GM21619 (cell line): ENCODE measurements at regions not wholly inside any gene's neighbourhood (a gene's known extent, or its start where the extent isn't known, plus 50 kb on each side); places are given as distances from the start of the nearest gene placed in this dataset.
"Not testable (repeated sequence)": the region's sequence is repeated elsewhere in the genome, so short reads cannot be mapped to it uniquely, and the experiment has no call there.

ENCODE experiments used
- ATAC-seq: cut with Tn5 transposase; IDR thresholded peaks from one replicate; pipeline ENCODE4 v1.9.1; 2021; ENCODE audit not compliant: unreplicated experiment

DNA sequence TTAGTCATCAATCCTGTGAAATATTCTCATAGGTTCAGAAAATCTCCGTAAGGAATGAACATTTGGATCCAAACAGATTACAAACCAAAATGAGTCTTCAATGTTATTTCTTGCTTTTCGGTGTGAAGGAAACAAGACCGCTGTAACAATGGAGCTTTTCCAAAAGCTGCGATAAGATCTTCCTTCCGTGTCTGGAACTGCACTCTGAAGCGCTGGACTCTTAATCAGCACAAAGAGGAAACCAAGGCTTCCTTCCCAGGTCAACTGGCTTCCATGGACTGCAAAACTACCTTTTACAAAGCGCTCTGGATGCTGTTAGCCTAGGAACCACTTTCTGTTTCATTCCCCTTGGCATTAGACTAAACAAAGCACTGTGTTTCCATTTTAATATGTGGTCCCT, 137.9 kb upstream of the BASP1 start:
- no peak for ATAC-seq

DNA sequence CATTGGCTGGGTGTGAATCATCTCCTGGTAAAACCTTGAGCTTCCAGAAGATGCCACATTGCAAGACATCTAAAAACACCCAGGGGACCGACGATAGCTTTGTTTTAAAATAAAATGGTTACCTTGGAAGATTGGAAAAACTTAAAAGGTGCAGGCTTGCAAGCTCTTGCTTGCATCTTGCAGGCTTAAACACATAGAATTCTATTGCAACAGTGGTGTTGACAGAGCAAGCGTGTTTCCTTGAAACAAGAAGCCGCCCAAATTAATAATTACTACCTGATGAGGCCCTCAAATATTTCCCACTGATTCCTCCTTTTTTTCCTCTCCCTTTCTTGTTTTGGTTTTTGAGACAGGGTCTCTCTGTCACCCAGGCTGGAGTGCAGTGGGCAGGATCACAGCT, 137.1 kb upstream of the BASP1 start:
- ATAC-seq = no peak

DNA sequence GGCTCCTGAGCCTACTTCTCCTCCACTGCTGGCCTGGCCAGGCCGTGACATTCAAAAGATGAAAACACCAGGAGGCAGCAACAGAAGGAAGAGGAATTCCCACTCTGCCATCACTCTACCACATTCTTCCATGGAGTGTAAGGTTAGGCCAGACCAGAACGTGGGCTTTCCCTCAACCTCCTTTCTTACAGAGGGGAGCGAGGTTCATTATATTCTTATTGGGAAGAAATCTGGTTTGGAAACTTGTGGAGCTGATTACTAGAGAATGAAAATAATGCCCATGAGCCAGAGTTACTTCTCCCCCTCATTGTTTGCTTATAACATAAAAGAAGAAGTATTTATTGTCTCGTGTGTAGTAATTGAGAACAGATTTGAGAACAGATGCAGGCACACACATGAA, 136.3 kb upstream of the BASP1 start:
- no peak for ATAC-seq

DNA sequence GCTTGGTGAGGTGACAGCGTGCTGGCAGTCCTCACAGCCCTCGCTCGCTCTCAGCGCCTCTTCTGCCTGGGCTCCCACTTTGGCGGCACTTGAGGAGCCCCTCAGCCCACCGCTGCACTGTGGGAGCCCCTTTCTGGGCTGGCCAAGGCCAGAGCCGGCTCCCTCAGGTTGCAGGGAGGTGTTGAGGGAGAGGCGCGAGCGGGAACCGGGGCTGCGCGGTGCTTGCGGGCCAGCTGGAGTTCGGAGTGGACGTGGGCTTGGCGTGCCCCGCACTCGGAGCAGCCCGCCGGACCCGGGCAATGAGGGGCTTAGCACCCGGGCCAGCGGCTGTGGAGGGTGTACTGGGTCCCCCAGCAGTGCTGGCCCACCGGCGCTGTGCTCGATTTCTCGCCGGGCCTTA, 134.2 kb upstream of the BASP1 start:
- ATAC-seq = not testable (repeated sequence)

DNA sequence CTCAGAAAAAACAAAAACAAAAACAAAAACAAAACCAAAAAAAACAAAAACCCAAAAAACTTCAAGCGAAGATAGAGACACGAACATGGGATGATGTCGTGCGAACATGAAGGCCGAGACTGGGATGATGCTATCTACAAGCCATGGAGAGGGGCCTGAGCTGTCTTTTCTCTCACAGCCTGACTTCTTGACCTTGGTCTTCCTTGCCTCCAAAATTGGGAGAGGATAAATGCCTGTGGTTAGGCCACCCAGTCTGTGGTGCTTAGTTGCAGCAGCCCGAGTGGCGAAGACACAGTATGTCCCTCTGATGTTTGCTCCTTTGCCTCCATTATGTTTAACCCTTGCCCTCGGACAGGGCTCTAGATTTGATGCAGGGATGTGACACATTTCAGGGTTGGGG, 130.4 kb upstream of the BASP1 start:
- ATAC-seq = no peak

DNA sequence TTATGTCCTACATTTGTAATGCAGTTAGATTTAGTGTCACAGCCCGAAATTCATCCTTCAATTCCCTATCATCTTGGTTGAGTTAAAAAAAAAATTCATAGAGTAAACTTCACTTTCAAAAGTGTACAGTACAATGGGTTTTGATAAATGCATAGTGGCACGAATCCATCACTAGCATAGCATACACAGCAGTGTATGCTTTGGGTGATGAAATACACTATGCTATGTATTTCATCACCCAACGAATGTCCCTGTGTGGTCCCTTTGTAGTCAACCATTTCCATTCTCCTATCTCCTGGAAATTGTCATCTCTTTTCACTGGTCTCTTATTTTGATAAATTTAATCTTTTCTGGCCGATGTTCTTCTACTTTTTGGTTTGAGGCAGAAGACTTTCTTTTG, 129.4 kb upstream of the BASP1 start:
- ATAC-seq = no peak

DNA sequence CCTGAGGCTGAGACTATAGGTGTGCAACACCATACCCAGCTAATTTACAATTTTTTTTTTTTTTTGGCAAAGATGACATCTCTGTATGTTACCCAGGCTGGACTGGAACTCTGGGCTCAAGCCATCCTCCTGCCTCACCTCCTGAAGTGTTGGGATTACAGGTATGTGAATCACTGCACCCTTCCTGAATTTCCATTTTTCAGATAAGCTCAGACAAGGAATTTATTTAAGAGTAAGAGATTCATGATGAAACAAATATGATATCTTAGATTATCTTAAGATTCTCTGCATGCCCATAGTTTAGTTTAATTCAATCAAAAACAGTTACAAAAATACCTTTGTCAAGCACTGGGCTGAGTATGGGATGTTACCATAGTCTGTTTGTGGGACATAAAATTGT, 128.4 kb upstream of the BASP1 start:
- no peak for ATAC-seq

DNA sequence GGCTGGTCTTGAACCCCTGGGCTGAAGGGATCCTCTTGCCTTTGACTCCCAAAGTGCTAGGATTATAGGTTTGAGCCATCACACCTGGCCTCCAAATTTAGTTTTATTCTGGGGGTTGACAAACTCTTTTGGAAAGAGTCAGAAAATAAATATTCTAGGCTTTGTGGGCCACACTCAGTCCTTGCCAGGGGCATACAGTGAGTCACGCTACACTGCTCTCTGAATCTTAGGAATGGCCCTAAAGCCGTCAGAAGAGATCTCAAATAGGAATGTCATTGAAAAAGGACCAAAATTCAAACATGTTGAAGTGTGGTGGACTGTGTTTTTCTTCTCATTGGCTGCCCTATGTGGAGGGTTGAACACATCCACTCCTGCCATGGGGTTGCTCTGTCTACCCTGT, 127.7 kb upstream of the BASP1 start:
- no peak for ATAC-seq

DNA sequence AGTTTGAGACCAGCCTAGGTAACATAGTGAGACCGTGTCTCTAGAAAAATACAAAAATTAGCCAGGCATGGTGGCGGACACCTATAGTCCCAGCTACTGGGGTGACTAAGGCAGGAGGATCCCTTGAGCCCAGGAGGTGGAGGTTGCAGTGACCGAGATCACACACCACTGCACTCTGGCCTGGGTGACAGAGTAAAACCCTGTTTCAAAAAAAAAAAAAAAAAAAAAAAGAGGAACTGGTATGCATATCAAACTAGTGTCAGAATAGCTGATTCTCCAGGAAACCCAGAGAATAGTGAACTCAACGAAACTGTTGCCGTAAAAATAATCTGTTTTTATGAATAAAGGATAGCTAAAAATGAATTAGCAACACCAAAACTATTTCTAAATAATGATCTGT, 126.6 kb upstream of the BASP1 start:
- ATAC-seq = no peak

DNA sequence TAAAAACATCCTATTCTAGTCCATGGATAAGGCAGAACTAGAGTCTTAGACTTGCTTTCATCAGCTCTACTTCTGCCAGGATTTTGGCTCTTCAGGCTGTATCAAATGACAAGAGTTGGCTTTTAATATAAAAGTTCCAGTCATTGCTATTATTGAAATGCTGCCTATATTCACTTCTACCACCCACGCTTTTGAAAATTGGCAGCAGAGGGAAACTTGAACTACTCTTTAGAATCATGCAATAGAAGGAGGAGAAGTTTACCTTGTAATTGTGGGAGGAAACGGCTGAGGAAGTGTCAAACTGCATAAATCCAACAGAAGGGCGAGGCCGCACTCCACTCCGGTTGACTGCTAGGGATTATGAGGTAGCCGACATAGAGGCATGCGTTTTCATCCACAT, 122.6 kb upstream of the BASP1 start:
- no peak for ATAC-seq

DNA sequence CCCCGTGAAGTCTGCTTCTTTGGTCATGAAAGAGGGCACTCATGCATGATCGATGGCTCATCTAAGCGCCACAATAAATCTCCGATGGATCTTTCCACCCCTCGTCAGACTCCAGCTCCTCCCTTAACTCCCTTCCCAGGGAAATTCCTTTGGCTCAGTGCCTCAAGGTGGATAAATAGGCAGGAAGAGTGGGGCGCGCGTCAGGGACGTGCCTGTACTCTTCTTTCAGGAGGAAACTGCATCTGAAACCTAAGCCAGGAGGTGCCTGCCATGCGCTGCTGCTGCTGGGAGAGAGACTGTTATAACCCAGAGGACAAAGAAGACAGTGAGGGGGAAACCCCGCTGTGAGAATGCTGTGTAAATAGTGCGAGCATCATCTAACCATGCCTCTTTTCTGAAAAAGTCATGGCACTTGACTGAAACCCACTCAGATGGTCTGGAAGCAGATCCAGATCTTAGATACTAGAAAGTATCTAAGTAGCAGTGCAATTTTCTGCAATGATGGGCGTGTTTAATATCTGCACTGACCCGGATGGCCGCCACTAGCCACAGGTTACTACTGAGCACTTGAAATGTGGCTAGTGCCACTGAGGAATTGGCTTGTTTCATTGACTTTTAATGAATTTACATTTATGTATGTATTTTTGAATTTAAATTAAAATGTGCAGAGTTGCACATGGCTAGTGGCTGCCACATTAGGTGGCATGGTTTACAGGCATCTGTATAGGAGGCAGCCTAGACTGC, 120.3 kb upstream of the BASP1 start:
- no peak for ATAC-seq

DNA sequence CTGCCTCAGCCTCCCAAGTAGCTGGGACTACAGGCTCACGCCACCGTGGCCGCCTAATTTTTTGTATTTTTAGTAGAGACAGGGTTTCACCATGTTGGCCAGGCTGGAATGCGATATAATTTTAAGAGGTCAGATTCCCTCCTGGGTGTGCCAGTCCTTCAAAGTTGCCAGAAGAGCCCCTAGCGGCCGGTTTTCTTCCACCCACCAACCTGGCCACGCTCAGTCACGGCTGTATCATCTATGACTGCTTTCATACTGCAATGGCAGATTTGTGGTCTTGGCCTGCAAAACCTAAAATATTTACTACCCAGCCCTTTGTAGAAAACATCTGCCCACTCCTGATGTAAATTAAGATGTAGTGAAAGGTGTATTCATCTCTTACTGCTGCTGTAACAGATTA, 117.5 kb upstream of the BASP1 start:
- ATAC-seq = no peak

DNA sequence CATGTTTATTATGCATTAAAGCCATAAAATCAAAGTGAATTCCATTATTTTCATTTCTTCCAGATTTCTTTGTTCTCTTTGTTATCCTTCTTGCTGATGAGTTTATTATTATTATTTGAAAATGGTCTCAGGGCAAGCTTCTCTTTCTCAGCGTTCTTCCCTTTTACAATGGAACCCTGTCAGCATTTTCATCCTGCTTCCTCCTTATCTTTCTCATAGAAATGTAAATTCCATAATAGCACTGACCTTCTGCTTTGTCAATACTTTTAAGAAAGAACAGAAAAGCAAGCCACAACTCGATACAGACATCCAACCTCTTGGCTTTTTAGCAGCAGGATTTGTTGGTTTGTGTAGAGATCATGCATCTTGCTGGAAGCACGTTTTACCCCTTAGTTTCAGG, 114.0 kb upstream of the BASP1 start:
- ATAC-seq = no peak

DNA sequence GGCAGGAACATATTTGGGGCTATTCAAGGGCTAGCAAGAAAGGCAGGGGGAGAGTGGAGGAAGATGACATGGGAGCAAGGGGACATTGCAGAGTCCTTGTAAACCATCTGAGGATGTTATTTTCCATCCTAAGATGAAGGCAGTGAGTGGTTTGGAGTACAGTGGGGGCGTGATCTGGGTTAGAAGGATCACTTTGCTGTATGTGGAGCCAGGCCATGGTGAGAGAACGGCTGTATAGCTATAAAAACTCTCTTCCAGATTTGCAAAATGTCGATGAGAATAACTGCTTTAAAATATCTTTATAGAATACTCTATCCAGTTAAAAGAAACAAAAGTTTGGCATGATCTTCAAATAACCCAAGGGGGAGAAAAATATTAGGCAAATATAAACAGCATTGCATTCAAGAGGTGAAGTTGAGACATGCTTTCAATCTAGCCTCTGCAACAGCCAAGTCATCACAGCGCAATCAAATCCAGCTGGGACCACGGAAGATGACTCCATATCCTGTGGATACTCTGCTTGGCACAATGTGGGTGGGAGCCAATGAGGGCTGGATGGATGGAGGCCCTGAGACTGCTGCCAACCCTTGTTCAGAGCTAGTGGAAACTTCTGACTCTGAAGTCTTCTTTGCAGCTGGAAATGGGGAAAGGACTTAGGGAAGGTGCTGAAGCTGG, 111.5 kb upstream of the BASP1 start:
- no peak for ATAC-seq

DNA sequence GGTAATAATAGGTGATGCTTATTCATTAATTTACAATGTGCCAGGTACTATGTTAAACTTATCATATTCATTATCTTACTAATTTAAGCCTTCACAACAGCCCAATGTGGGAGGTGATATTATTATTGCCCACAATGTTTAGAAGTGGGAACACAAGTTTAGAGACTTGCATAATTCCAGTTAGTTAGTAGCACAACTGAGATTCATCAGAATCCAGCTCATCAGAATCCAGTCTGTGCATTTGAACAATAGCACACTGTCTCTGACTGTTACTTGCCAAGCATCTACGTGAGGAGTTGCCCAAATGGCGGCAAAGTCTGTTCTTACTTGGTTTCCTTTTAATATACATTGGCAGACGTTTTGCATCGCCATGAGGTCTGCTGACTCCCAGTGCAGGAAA, 110.9 kb upstream of the BASP1 start:
- no peak for ATAC-seq

DNA sequence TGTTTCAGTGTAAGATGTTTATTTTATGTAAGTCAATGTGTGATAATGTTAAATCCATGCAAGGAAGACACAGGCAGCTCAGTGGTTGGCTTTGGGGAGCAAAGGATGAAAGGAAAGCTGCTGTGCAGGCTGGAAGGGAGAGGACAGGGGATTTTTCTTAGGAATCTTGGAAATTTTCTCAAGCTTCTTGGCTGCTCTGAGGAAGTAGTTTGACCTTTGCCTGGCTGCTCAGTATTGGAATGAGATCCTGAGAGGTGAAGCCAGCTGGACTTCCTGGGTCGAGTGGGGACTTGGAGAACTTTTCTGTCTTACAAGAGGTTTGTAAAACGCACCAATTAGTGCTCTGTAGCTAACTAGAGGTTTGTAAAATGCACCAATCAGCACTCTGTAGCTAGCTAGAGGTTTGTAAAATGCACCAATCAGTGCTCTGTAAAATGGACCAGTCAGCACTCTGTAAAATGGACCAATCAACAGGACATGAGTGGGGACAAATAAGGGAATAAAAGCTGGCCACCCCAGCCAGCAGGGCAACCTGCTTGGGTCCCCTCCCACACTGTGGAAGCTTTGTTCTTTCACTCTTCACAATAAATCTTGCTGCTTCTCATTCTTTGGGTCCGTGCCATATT, 105.2 kb upstream of the BASP1 start:
- not testable (repeated sequence) for ATAC-seq

DNA sequence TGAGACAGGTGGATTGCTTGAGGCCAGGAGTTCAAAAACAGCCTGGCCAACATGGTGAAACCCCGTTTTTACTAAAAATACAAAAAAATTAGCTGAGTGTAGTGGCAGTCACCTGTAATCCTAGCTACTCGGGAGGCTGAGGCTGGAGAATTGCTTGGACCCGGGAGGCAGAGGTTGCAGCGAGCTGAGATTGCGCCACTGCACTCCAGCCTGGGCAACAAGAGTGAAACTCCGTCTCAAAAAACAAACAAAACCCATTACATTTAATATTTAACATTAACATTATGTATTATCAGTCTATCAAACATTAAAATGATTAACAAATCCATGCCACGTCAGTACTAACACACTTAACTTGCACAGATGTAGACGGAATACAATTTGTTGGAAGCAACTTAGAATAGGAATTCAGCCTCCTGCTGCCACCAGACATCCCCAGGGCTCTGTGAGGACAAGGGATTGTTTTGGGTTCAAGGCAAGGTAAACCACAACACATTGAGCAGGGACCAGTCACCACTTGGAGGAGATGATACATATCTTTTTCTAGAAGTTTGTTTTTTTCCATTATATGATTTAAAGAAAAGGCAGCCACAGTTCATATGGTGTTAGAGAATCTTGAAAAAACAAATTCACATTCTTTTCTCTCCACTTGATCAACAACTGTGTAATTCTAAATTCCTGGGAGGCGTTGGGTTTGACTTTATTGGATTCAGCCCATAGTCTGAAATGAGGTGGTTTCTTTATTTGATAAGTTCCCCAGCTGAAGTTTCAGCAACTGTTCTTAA, 104.1 kb upstream of the BASP1 start:
- ATAC-seq = no peak

DNA sequence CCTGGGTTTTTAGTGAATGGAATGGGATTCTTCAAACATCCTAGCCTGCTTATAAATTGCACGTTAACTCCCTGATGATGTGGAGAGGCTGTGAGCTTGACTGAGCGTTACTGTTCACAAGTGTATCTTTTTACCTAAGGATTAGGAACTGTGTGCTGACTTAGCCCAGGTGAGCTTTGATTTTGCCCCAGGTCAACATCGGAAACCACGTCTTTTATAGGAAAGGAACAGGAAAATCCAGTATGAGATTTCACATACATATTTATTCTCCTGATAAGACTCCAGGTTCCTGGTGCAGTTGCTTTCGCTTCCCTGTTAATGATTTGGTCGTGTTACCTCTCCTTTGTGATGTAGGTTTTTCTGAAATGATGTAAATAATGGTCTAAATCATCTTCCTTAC, 103.2 kb upstream of the BASP1 start:
- ATAC-seq = no peak

DNA sequence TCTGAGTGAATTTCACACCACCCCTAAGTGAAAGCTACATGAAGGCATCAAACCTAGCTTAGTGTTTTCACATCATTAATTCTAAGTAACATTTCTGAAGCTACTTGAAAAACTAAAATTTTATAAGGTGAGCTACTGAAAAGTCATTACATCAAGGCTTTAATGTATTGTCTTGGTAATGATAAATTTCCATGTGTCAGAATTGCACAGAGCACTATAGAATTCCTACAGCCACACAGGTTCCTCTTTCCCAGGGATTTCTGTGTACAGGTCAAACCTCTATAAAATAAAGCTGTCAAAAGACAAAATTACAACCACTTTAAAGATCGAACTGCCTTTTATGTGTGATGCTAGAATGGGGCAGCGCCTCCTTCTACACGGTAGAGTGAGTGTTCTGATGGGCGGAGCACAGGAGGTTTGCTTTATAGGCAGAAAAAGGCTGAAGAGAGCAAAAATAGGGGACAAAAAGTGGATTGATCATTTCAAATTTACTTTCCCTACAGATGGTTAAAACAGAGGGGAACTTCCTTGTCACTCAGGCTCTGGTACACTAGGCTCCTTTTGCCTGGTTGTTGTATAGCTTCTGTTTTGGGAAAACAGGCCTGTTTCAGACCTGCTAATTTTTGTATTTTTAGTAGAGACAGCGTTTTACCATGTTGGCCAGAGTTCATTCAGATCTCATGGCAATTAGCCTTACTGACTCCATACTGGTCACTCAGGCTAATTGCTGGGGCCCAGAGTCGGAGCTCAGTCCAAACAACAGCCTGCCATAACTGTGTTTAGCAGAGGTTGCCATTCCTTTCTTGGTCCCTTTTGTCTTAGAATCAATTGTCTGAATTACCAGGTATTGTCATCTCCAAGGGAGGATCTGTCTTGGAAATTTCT, 102.5 kb upstream of the BASP1 start:
- ATAC-seq = no peak

DNA sequence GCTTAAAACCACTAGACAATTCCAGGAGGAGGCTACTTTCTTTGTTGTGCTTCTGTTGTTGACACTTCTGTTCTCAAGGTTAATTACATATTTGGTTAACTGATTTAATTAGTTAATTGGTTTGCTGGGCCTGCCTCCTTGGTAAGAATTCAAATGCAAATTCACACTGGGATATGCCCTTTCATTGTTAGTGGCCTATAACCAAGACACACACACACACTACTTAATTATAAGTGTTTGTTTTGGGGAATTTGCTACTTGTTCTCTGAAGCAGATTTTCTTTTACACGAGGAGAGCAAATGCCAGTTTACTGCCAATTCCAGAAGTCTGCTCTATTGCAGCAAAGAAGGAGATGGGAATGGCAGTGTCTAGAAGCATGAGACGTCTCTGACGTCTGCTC, 101.6 kb upstream of the BASP1 start:
- ATAC-seq = no peak

DNA sequence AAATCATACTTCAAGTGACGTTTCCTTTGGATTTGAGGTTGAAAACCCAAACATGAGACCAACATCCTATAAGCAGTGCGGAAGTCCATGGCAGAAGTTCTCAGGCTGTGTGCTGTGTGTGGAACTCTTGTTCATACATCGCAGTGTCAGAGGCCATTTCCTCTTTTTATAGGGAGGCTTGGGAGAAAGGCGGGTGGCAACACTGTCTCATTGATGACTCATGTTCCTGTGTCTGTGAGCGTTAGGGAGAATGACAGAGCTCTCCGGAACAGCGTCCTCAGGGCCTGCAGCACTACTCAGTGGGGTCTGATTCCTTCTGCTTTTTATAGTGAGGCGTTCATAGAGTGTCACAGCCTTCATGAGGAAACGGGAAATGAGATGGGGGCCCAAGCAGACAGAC, 98.8 kb upstream of the BASP1 start:
- ATAC-seq = peak; percentile 80
